A673 (cell line): ENCODE measurements at regions not wholly inside any gene's neighbourhood (a gene's known extent, or its start where the extent isn't known, plus 50 kb on each side); places are given as distances from the start of the nearest gene placed in this dataset.

Experiments used
- CTCF ChIP-seq: fragments of 300-800, 200-600 bp; sonication (generic); conservative IDR thresholded peaks from 2 replicates; pipeline ENCODE4 v1.5.1; 2017; ENCODE audit warnings: low read depth, mild to moderate bottlenecking, antibody characterized with exemption, low read length, moderate library complexity, mixed read lengths
- EZH2 ChIP-seq: fragments of 200-600 bp; sonication (generic); IDR thresholded peaks from 2 replicates; pipeline ENCODE4 v1.6.1; 2017; ENCODE audit warnings: borderline replicate concordance, low read depth, mild to moderate bottlenecking, mixed read lengths, antibody characterized with exemption, low read length; ENCODE audit not compliant: poor library complexity, severe bottlenecking

- no peak for TF ChIP-seq CTCF
- TF ChIP-seq EZH2 = no peak
These were observed 229.2 kb downstream of the PRL start for GRCh38 chr6:22067671-22068070.
